Head of caudate nucleus (tissue), 42 donors: ENCODE measurements at regions not wholly inside any gene's neighbourhood (a gene's known extent, or its start where the extent isn't known, plus 50 kb on each side); places are given as distances from the start of the nearest gene placed in this dataset.
"Not testable (repeated sequence)": the region's sequence is repeated elsewhere in the genome, so short reads cannot be mapped to it uniquely, and the experiment has no call there.

Experiments
- DNase-seq, 42 donors: peaks; one replicate each; pipeline versions ENCODE4 v3.0.0 to v3.0.0-alpha.2; 2020 to 2021; ENCODE audit warnings: mixed read lengths in 7 of 42
- intact Hi-C: fragments of 100-400 bp; cut with DNase I; formaldehyde crosslinking; loops from one replicate; pipeline ENCODE4 v1.15.0; 2022

DNA sequence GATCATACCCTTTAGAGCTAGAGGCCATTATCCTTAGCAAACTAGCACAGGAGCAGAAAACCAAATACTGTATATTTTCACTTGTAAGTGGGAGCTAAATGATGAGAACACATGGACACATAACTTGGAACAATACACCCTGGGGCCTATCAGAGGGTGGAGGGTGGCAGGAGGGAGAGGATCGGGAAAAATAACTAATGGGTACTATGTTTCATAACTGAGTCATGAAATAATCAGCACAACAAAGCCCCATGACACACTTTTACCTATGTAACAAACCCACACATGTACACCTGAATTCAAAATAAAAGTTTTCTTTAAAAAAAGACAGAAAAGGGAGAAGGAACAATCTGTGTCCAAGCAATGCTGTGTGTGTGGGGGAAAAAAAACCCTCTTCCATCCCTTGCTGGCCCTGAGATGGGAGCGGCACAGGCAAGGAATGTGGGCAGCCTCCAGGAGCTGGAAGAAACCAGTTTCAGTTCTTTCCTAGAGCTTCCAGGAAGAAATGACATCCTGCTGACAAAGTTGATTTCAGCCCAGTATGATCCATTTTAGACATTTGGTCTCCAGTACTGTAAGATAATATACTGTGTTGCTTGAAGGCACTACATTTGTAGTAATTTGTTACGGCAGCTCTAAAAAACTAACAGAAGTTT is 458.7 kb upstream of the CNTNAP5 start:
- DNase-seq: no peak
- intact Hi-C loops: no loop called here

DNA sequence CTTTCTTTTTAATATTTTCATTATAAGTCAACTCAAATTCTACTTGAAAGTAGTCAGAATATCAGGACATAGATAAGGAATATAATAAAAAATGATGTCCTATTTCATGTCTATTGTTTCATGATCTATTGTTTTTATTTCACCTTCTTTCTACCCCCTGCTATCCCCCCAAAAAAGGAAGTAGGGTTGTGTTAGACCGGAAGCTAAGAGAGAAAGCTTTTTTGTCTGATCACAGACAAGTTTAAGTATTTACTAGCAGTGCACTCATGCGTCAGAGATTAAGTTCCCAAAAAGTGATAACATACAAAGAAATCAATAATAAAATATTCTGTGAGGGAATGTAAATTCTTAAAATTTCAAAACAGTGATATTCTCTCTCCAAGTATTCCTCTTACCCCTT is 447.1 kb upstream of the CNTNAP5 start:
- no peak for DNase-seq
- intact Hi-C loops: no loop called here

DNA sequence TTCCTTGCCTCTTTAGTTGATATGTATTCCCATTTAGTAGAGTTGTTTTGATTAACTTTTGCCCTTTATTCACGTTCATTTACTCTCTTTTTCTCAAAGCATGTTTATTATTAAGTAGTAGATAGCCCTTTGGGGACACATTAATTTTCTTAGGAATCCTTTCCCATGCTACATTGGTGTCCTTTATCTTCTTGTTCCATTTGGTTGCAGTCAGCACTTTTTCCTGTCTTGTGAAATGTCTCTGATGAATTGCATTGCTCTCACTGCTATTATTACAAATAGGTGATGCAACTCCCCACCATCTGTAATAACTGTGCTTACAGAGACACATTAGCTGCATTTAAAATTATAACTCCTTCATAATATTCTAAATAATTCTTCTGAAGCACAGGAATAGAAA is 428.5 kb upstream of the CNTNAP5 start:
- intact Hi-C loops: no loop called here
- DNase-seq: no peak

DNA sequence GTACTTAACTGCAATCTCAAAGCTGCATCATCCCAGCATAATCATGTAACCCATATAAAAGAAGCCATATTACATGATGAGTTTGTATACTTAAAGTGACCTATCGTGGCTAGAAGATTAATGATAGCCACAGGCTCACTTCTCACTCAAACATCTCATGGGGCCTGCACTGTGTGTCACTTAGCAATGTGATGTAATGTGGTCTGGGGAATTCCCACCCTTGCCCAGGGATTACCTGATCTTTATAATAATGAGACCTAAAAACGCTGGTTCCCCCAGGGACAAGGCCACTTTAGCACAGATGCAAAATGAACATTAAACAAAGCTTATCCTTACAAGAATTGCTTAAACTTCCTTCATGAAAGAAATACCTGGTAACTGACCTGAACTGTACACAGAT is 427.1 kb upstream of the CNTNAP5 start:
- intact Hi-C loops: no loop called here
- no peak for DNase-seq

DNA sequence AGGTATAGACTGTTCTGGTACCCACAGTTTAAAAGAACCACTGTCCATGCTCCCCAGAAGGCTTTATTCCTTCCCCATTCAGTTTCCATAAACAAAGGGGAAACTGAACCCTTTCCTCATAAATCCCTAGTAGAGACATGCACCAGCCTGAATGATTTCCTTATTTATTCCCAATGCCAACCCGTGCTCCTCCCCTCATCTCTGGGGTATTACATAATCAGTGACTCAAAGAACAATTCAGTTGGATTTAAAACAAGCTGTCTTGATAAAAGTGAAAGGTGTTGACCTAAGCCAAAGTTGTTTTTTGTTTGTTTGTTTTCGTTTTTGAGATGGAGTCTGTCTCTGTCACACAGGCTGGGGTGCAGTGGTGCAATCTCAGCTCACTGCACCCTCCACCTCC is 418.5 kb upstream of the CNTNAP5 start:
- intact Hi-C loops: no loop called here
- no peak for DNase-seq

DNA sequence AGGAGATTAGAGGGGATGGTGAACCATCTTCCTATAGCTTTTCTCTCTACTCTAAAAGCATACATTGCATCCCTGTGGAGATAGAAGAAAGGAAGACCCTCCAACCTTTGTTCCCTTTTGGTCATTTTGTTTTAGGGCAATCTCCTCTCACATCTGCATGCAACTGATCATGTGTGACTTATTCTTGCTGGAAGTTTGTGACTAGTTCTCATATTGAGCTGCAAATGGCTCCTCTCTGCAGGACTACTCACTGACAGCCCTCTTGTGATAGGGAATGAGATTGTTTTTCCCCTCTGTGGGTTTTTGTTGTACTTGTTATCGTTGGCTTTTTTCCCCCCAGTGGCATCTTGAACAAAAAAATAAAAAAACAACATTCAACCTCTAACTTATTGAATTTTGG is 416.0 kb upstream of the CNTNAP5 start:
- intact Hi-C loops: no loop called here

DNA sequence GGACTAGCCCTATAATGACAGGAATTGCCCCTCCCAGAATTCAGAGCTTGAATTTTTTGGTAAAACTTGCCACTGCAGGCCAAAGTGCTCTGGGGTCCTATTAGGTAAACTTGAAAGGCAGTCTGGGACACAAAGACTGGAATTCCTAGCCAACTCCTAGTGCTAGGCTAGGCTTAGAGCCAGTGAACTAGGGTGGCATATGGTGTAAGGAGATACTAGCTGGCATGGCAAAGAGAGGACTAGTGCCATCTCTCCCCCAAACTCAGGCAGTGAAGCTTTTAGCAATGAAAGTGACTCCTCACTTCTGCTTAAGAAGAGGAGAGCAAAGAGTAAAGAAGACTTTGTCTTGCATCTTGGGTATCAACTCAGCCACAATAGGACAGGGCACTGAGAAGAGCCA is 410.5 kb upstream of the CNTNAP5 start:
- intact Hi-C loops: no loop called here
- DNase-seq: no peak

More for the DNA sequence above, 416.0 kb upstream of the CNTNAP5 start:
- no peak for DNase-seq

DNA sequence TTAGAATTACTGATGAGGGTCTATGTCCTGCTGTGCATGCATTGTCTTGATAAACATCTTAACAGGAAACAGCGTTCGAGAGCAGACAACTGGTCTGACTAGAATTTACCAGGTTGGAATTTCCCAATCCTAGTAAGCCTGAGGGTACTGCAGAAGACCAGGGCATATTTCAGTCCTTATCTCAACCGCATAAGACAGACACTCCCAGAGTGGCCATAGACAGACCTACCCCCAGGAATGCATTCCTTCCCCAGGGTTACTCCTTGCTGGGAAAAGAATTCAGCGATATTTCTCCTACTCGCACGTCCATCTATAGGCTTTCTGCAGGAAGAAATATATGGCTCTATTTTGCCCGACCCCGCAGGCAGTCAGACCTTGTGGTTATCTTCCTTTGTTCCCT is 406.4 kb upstream of the CNTNAP5 start:
- DNase-seq, intact Hi-C loops: not testable (repeated sequence)

DNA sequence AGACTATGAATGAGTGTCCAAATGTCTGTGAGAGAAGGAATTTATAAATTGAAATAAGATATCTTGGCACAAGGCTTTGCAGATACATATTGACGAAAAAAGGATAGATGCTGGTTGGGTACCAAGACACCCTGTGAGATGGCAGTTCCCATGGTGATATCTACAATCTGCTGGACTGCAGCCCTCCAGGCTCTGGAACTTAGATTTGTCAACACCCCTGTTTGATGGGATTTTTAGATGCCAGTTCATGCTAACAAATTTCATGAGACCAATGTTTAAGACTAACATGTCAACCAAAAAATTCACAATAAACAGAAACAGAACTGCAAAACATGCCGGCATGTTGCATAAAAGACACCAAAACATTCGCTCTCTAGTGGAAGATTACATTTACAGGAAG is 400.3 kb upstream of the CNTNAP5 start:
- no peak for DNase-seq
- intact Hi-C loops: no loop called here

DNA sequence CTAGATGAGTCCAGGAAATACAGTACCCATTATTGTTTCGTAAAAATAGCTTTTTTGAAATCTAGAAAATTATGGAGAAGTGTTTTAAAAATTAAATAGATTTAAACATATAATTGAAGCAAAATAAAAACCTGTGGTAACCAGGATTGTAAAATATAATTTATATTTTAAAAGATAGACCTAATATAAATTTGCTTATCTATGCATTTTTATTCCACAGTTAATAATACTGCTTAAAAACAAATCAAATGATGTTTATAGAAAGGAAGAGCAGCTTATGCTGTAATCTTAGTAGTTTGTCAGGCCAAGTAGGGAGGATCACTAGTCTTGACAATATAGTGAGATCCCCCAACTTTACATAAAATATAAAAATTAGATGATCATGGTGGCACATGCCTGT is 388.9 kb upstream of the CNTNAP5 start:
- intact Hi-C loops: no loop called here
- no peak for DNase-seq

DNA sequence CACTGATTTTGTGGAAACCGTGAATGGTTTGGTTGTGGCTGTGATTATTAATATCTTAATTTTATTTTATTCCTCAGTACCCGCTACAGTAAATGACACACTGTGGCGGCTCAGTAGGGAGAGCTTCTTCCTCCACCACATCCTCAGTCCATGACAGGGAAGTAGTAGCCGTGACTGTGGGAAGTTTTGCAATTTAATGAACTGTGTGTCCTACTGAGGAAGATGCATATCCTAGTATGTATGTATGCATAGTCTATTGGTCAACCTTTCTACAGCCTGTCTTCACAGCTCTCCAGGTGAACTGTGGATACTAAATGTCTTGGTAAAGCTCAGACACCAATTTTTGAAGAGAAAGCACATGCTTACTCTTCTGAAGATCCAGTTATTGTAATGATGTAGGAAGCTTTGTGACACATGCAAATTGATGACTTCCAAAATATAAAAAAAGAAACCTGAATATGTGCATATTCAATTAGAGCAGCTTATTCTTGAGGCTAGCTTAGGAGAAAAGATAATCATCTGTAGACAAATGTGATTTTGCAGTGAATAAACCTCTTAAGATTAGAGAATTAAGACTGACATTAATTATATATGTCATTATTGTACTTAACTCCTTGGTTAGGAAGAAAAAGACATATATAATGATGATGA is 384.3 kb upstream of the CNTNAP5 start:
- intact Hi-C loops: no loop called here

DNA sequence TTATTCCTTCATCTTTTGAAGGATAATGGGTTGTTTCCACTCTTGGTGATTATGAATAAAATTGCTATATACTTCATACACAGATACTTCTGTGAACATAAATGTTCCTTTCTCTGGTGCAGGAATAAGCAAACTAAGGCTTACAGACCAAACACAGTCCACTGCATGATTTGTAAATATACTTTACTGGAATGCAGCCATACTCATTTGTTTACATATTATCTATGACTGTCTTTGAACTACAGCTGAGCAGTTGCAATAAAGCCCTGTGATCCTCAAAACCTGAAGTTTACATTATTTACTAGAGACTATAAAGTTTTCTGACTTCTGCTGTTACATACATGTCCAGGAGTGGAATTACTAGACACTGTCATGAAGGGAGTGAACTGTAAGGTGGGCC is 381.0 kb upstream of the CNTNAP5 start:
- intact Hi-C loops: no loop called here

More for the DNA sequence above, 384.3 kb upstream of the CNTNAP5 start:
- no peak for DNase-seq

DNA sequence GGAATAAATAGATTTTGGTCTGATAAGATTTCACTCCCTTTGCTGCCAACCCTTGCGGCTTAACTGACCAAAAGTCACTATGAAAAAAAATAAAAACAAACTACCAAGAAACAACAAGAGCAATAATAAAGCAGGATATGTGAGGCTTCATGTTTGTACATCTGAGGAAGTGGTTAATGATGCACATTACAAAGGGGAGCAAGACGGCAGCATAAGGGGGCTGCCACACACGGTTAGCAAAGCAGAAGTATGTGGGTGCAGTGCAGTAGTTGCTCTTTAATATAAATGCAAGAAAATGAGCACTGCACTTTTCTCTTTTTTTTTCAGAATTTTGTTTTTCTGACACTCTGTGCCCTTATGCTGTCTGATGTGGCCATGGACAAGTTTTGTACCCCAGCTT is 377.1 kb upstream of the CNTNAP5 start:
- intact Hi-C loops: no loop called here
- no peak for DNase-seq

More for the DNA sequence above, 381.0 kb upstream of the CNTNAP5 start:
- no peak for DNase-seq

DNA sequence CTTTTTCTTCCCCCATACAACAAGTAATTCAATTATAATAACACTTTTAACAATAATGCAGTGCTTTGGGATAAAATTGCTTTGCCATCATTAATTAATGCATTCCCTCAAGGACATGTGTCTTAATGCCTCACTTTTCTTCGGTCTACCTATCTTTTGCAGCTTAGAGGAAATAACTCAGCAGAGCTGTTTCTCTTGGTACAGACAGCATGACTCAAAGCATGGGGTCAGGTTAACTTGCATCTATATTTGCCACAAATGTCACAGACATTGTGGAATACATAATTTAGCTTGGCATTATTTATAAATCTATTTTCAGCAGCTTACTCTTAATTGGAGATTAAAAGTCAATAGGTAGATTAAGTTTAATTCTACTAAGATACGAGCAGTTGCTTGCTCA is 376.1 kb upstream of the CNTNAP5 start:
- no peak for DNase-seq
- intact Hi-C loops: no loop called here

DNA sequence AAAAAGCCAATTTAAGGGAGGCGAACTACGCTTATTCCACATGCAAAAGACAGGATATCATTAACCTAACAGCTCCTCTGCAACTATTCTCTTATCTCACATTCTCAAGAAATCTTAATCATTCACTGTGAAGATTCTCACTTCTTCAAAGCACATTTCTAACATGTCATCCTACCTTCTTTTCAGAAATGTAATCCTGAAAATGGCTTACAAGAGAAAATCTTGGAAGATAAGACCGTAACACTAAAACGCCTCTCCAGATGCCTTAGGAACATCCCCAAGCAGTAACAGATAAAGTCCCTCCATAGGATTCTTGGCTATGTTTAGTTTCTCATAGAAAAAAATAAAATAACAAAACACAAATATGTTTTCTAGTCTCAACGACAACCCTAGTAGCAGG is 373.9 kb upstream of the CNTNAP5 start:
- DNase-seq: no peak
- intact Hi-C loops: no loop called here

DNA sequence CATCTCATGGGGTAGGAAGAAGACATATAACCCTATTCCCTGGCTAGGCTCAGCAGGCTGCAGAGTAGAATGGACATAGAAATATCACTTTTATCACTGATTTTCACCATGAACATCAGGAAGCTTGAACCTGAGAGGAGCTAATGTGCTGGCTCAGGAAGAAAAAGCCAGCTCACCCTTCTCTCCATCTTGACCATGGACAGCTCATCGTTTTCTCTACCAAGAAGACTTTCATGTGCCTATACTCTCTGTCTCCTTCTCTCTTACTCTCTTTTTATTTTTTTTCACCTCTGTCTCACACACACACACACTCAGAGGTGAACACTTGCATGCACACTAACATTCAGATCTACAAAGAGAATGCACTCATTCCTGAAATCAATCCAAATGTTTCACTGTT is 372.8 kb upstream of the CNTNAP5 start:
- no peak for DNase-seq
- intact Hi-C loops: no loop called here

DNA sequence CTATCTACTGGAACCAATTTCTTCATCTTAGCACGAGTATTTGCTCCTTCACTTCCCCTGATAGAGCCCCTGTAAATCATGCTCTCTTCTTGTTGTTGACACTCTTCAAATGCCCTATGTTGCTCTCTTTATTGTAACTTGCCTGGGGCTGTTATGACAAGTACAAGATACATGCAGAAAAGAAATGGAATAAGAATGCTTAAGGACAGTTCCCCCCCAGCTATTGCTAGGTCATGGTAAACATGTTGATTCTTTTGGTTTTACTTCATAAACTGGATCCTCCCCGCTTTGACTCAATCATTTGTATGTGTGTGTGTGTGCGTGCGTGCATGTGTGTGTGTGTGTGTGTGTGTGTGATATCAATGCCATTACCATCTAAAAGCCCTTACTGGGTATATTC is 368.5 kb upstream of the CNTNAP5 start:
- no peak for DNase-seq
- intact Hi-C loops: no loop called here

DNA sequence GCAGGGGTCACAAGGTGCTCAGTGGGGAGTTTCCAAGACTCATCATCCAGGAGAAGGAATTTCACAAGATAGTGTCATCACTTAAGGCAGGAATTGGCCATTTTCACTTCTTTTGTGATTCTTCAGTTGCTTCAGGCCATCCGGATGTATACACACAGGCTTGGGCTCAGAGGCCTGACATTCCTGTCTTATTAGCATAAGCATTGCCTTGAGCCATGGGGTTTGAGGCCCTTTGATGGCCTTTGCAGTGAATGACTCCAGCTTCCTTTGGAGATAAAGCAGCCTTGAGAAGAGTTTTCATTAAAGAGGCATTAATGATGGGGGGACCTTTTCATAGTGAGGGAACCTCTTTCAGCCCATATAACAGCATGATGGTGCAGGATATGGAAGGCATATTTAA is 366.0 kb upstream of the CNTNAP5 start:
- intact Hi-C loops: no loop called here
- no peak for DNase-seq

DNA sequence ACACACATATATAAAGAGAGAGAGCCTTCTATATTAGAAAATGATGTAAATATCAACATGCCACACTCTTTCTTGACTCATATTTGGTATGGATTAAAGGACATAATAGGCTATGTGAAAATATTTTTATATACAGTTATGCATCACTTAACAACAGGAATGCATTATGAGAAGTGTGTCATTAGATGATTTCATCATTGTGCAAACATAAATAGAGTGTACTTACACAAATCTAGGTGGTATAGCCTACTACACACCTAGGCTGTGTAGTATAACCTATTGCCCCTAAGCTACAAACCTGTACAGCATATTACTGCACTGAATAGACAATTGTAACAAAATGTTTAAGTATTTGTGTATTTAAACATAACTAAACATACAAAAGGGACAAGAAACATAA is 354.8 kb upstream of the CNTNAP5 start:
- intact Hi-C loops: no loop called here
- no peak for DNase-seq

DNA sequence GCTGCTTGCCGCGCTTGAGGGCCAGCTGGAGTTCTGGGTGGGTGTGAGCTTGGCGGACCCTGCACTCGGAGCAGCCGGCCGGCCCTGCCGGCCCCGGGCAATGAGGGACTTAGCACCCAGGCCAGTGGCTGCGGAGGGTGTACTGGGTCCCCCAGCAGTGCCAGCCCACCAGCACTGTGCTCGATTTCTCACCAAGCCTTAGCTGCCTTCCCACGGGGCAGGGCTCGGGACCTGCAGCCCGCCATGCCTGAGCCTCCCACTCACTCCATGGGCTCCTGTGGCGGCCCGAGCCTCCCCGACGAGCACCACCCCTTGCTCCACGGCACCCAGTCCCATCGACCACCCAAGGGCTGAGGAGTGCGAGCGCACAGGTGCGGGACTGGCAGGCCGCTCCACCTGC is 341.3 kb upstream of the CNTNAP5 start:
- intact Hi-C loops, DNase-seq: not testable (repeated sequence)

DNA sequence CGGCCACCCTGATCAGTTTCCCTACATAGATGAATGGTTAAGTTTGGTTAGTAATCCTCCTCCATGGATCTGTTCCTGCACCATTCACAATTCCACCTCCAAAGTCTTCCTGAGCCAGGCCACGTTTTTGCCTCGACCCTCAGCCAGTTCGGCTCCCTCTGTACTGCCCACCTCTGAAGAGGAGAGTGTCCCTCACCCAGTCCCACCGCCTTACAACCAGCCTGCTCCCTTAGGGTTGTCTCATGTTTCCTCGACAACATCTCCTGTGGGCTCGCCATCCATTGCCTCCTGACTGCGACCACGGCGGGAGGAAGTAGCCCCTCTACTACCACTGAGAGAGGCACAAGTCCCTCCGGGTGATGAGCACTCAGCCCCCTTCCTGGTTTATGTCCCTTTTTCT is 338.0 kb upstream of the CNTNAP5 start:
- intact Hi-C loops: no loop called here
- DNase-seq: no peak
